Left ventricle myocardium inferior (tissue), 1 donor: ENCODE measurements at regions not wholly inside any gene's neighbourhood (a gene's known extent, or its start where the extent isn't known, plus 50 kb on each side); places are given as distances from the start of the nearest gene placed in this dataset.

ENCODE experiments used
- DNase-seq: peaks from one replicate; pipeline ENCODE4 v3.0.0-alpha.2; 2020
- H3K27ac ChIP-seq: fragments of 200-600 bp; replicated peaks from 2 replicates; pipeline ENCODE4 v1.8.0; 2021
- H3K27me3 ChIP-seq: fragments of 200-600 bp; 2 replicates; pipeline ENCODE4 v1.8.0; 2021; ENCODE audit warnings: low read depth
- H3K36me3 ChIP-seq: fragments of 200-600 bp; 2 replicates; pipeline ENCODE4 v1.8.0; 2021
- H3K4me1 ChIP-seq: fragments of 200-600 bp; 2 replicates; pipeline ENCODE4 v1.8.0; 2021
- H3K4me3 ChIP-seq: fragments of 200-600 bp; 2 replicates; pipeline ENCODE4 v1.8.0; 2021; ENCODE audit warnings: mild to moderate bottlenecking, moderate library complexity
- H3K9me3 ChIP-seq: fragments of 200-600 bp; replicated peaks from 2 replicates; pipeline ENCODE4 v1.8.0; 2021
- intact Hi-C: fragments of 100-400 bp; cut with micrococcal nuclease; formaldehyde crosslinking; loops from one replicate; pipeline ENCODE4 v1.11.0; 2022
- TF ChIP-seq, protein P1 (sequence below): fragments of 200-600 bp; IDR thresholded peaks from 2 replicates; pipeline ENCODE4 v1.8.0; 2021; ENCODE audit warnings: antibody characterized with exemption, mild to moderate bottlenecking, borderline replicate concordance
- donor health status: DM: no; HTN: yes; CAD: no; lungs with severe emphysema.

DNA sequence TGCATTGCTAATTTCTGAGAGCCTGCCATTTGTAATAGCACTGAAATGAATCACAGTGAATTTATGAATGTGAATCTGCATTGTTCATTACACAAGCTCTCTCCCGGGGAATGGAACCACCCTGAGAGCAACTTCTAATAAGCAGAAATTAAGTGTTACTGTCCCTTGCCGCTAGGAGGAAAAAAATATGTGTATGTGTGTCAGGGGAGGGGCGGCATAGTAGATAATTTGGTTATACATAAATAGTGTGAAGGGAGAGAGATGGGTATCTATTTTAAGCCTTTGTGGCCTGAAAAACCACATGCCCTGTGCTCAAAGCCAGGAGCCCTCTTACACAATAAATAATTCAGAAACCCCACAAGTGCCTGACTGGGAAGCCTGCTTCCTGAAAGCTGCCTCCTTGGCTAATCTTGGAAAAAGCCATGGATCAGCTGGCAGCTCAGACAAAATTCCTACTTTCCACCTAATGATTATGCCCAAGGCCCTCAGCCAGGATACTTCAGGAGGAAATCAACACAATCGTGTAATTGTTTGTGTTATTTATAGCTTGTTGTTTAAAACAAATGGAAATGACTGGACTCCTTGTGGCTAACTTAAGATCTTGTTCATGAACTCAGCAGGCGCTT, 366.2 kb upstream of the KITLG start:
- peaks cover 32% of the 10 kb centered on the region for H3K4me1 ChIP-seq
- H3K27me3 ChIP-seq: no peaks in the 10 kb centered on the region
- intact Hi-C loops: no loop called here
- no peaks in the 10 kb centered on the region for H3K9me3 ChIP-seq
- no peaks in the 10 kb centered on the region for H3K36me3 ChIP-seq
- no peak overlapping the region for H3K4me3 ChIP-seq
- no peak for DNase-seq
- H3K27ac ChIP-seq: peak overlapping the region; percentile 72
- TF ChIP-seq, protein P1, sequence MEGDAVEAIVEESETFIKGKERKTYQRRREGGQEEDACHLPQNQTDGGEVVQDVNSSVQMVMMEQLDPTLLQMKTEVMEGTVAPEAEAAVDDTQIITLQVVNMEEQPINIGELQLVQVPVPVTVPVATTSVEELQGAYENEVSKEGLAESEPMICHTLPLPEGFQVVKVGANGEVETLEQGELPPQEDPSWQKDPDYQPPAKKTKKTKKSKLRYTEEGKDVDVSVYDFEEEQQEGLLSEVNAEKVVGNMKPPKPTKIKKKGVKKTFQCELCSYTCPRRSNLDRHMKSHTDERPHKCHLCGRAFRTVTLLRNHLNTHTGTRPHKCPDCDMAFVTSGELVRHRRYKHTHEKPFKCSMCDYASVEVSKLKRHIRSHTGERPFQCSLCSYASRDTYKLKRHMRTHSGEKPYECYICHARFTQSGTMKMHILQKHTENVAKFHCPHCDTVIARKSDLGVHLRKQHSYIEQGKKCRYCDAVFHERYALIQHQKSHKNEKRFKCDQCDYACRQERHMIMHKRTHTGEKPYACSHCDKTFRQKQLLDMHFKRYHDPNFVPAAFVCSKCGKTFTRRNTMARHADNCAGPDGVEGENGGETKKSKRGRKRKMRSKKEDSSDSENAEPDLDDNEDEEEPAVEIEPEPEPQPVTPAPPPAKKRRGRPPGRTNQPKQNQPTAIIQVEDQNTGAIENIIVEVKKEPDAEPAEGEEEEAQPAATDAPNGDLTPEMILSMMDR: peak; percentile 34

DNA sequence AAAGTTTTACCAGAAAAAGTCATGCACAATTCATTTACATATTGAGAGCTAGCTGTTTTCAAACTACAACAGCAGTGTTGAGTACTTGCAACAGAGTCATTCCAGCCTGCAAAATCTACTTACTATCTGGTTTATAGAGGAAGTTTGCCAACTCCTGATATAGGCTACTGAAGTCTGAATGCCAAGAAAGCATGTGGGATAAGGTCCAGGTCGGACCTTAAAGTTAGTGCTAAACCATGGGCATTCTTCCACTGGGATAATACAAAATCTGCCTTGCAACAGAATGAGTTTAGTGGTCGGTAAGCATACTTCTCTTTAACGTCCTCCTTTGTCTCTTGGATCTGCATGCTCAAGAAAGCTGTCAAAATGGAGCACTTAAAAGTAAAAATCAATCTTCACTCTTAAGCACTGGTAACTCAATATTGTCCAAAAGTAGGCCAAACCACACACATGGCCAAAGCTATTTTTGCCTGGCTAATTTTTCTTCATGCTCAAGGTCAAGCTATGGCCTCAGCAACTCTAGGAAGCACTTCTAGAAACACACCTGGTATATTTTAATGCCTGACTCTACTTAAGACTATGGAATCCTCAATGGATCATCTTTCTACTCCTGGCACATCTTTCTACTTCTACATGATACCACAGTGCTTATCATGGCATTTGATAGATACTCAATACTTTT, 364.9 kb upstream of the KITLG start:
- Histone ChIP-seq H3K4me1 (peaks cover 32% of the 10 kb centered on the region), H3K4me3 (no peak overlapping the region), H3K27me3 (no peaks in the 10 kb centered on the region), H3K36me3 (no peaks in the 10 kb centered on the region), H3K27ac (peak overlapping the region; percentile 72), H3K9me3 (no peaks in the 10 kb centered on the region)
- TF ChIP-seq, protein P1: no peak
- DNase-seq: no peak
- intact Hi-C loops: no loop called here

DNA sequence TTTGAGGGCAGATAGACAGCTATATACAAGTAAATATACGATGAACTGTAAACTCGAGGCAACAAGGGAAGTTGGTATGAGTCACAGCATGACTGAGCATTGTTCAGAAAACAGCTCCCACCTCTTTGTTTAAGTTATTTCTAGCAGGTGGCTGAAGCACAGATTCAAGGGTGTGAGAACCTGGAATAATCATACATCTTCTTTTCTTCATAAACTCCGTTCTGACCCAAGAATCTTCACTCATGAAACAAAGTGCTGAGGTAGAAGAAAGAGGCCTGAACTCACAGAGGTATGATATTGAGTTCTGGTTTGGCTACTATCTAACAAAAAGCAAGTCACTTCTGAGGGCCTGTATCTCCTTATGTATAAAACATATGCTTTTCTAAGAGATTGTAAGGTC, 364.1 kb upstream of the KITLG start:
- Histone ChIP-seq H3K27ac (peak overlapping the region; percentile 5), H3K4me3 (no peak overlapping the region), H3K36me3 (no peaks in the 10 kb centered on the region), H3K27me3 (no peaks in the 10 kb centered on the region), H3K4me1 (peaks cover 32% of the 10 kb centered on the region), H3K9me3 (no peaks in the 10 kb centered on the region)
- DNase-seq: no peak
- intact Hi-C loops: no loop called here
- TF ChIP-seq, protein P1: no peak

DNA sequence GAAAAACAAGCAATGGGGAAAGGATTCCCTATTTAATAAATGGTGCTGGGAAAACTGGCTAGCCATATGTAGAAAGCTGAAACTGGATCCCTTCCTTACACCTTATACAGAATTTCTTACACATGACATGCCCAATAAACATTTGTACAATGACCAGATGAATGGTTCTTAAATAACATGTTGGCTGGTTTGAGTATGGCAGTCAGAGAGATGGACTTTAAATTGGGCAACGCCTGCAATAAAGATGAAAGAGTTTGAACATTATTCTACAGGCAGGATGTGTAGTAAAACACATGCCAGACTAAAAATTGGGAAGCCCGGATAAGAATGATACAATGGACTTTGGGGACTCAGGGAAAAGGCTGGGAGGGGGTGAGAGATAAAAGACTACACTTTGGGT, 360.6 kb upstream of the KITLG start:
- H3K4me1 ChIP-seq: peaks cover 14% of the 10 kb centered on the region
- H3K27me3 ChIP-seq: no peaks in the 10 kb centered on the region
- no peaks in the 10 kb centered on the region for H3K36me3 ChIP-seq
- H3K27ac ChIP-seq: no peak overlapping the region
- H3K9me3 ChIP-seq: no peaks in the 10 kb centered on the region
- no peak for DNase-seq
- intact Hi-C loops: no loop called here
- TF ChIP-seq, protein P1: no peak
- no peak overlapping the region for H3K4me3 ChIP-seq

DNA sequence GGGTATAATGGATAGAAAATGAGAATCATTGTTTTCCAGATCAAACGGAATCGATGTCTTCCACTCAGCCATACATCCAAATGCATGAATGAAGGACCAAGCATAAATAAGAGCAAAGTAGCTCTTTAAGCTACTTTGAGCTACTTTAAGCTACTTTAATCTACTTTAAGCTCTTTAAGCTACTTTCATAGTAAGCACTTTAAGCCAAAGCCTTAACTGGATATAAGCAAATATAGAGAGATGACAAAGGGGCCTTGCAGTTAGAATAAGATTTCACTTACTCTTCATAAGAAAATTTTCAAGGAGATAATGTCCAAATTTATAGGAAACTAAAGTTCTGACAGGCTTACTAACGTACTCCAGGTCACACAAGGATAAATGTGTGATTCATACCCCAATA, 355.6 kb upstream of the KITLG start:
- TF ChIP-seq, protein P1: no peak
- Histone ChIP-seq H3K4me1 (no peaks in the 10 kb centered on the region), H3K4me3 (no peak overlapping the region), H3K27ac (no peak overlapping the region), H3K36me3 (no peaks in the 10 kb centered on the region), H3K27me3 (no peaks in the 10 kb centered on the region), H3K9me3 (no peaks in the 10 kb centered on the region)
- no peak for DNase-seq
- intact Hi-C loops: no loop called here
